Activated T-cell treated with anti-CD3 and anti-CD28 coated beads for 48 hours (primary cell): ENCODE measurements at regions not wholly inside any gene's neighbourhood (a gene's known extent, or its start where the extent isn't known, plus 50 kb on each side); places are given as distances from the start of the nearest gene placed in this dataset.
A peak's percentile ranks its signal among the peaks of the same experiment; 100 is the strongest.
"Not testable (repeated sequence)": the region's sequence is repeated elsewhere in the genome, so short reads cannot be mapped to it uniquely, and the experiment has no call there.

Source experiments
- DNase-seq: peaks from one replicate; pipeline ENCODE4 v3.0.0-alpha.2; 2020; ENCODE audit warnings: low read depth

DNA sequence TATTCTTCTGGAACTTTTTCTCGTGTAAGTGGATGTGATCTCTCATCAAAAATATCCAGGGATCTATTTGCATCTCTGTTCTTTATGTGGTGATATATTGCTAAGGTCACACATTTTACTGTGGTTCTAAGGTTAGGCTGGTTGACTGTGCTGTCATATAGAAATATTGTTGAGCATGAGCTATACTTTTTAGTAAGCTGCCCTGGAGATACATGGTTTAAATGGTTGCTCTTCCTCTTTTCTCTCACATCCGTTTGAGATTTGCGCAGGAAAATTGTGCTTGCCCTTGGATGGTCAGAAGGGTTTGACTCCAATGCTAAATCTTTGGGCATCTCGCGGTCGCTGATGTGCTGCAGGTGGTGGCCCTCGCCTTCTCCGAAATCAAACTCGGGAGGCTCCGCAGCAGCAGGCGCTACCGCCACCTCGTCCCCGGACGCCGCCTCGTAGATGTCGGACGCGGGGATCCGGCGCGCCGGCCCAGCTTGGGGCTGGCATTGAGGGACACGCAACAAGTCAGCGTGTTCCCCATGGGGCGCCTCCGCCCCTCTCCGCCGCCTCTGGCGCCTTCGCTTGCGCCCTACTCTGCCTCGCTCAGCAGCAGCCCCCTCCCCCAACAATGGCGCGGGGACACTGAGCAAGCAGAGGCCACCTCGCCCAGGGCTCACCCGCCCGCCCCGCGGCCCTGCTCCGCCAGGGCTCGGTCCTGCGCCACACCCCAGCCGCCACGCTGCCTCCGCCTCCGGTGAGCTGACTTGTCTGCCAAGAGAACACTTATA lies 154.5 kb downstream of the MSN start:
- peak; percentile 30 for DNase-seq

DNA sequence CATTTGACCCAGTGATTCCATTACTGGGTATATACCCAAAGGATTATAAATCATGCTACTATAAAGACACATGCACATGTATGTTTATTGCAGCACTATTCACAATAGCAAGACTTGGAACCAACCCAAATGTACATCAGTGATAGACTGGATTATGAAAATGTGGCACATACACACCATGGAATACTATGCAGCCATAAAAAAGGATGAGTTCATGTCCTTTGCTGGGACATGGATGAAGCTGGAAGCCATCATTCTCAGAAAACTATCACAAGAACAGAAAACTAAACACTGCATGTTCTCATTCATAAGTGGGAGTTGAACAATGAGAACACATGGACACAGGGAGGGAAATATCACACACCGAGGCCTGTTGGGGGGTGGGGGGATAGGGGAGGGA lies 152.5 kb downstream of the MSN start:
- not testable (repeated sequence) for DNase-seq

DNA sequence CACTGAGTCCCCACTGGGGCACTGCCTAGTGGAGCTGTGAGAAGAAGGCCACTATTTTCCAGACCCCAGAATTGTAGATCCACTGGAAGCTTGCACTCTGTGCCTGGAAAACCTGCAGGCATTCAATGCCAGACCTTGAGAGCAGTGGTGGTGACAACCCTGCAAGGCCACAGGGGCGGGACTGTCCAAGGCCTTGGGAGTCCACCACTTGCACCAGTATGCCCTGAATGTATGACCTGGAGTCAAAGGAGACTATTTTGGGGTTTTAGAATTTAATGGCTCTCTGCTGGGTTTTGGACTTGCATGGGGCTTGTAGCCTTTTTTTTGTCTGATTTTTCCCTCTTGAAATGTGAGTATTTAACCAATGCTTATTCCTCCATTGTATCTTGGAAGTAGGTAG lies 145.8 kb downstream of the MSN start:
- no peak for DNase-seq

GRCh38 chrX:65811558-65812228 lies 144.2 kb downstream of the MSN start:
- DNase-seq: no peak
